Stomach (tissue), 8 donors: ENCODE measurements at regions not wholly inside any gene's neighbourhood (a gene's known extent, or its start where the extent isn't known, plus 50 kb on each side); places are given as distances from the start of the nearest gene placed in this dataset.

Experiments used
- DNase-seq, 2 donors: peaks; one replicate each; pipeline versions ENCODE4 v3.0.0 to v3.0.0-alpha.2; 2013 to 2019
- H3K27ac ChIP-seq, 5 donors: fragments of 200-600 bp in 4 of 5; sonication (generic) in 4 of 5; one replicate each; pipeline ENCODE4 v1.5.1; 2013 to 2019; ENCODE audit warnings: mild to moderate bottlenecking in 1 of 5, moderate library complexity in 1 of 5
- H3K27me3 ChIP-seq, 3 donors: fragments of 200-600 bp; sonication (generic); one replicate each; pipeline ENCODE4 v1.5.1; 2017 to 2019; ENCODE audit warnings: mixed run types in 1 of 3
- H3K36me3 ChIP-seq, 4 donors: fragments of 200-600 bp; sonication (generic); 1 replicate in 3 of 4; 2 replicates in 1 of 4; pipeline ENCODE4 v1.5.1; 2016 to 2019
- H3K4me1 ChIP-seq, 4 donors: fragments of 200-600 bp; sonication (generic); one replicate each; pipeline ENCODE4 v1.5.1; 2016 to 2019
- H3K4me3 ChIP-seq, 4 donors: fragments of 200-600 bp; sonication (generic) in 3 of 4; one replicate each; pipeline ENCODE4 v1.5.1; 2016 to 2019; ENCODE audit warnings: mild to moderate bottlenecking in 1 of 4
- H3K9me3 ChIP-seq, 4 donors: fragments of 200-600 bp; sonication (generic); one replicate each; pipeline ENCODE4 v1.5.1; 2016 to 2019
- CTCF ChIP-seq, 7 experiments: fragments of 450-650 bp in 4 of 7; fragments of 200-600 bp in 3 of 7; sonication (generic) in 3 of 7; IDR thresholded peaks; one replicate each; pipeline ENCODE4 v1.5.1; 2016 to 2019; ENCODE audit warnings: antibody characterized with exemption in 7 of 7, control low read depth in 2 of 7, mild to moderate bottlenecking in 1 of 7
- EP300 ChIP-seq: sonication (generic); formaldehyde crosslinking; IDR thresholded peaks from one replicate; pipeline ENCODE4 v1.6.1; 2017; ENCODE audit warnings: antibody characterized with exemption
- POLR2A ChIP-seq, 4 donors: fragments of 450-650 bp; IDR thresholded peaks; one replicate each; pipeline ENCODE4 v1.6.1; 2016; ENCODE audit warnings: antibody characterized with exemption in 4 of 4, control low read depth in 2 of 4, mild to moderate bottlenecking in 1 of 4, moderate library complexity in 1 of 4
- POLR2AphosphoS5 ChIP-seq, 3 donors: sonication (generic); formaldehyde crosslinking; IDR thresholded peaks; one replicate each; pipeline ENCODE4 v1.6.1; 2016; ENCODE audit warnings: antibody characterized with exemption in 3 of 3
- WGBS, 5 donors: extraction: QIAGEN DNeasy Blood & Tissue Kit in 3 of 5; methylation state at CpG; one replicate each; pipeline versions ENCODE4 v1.1.5 to v1.1.7; 2013 to 2018; 5-methylcytosine and 5-hydroxymethylcytosine counted together
- intact Hi-C: fragments of 100-400 bp; cut with DNase I; formaldehyde crosslinking; loops from one replicate; pipeline ENCODE4 v1.15.1; 2023; ENCODE audit warnings: low total_unique reads
- donor health status: healthy with polysubstance abuse.
- donor health status: Bipolar disorder and iron deficiency.
- donor health status: healthy.

- TF ChIP-seq CTCF (IDR thresholded peaks at IDR 0.05) = no peak
- Histone ChIP-seq H3K36me3 (no peaks in the 10 kb centered on the region), H3K4me1 (no peaks in the 10 kb centered on the region), H3K27ac (no peak overlapping the region), H3K9me3 (peaks cover under 1 to 7% (median 4%) of the 10 kb centered on the region in 4 donors), H3K4me3 (no peak overlapping the region), H3K27me3 (no peaks in the 10 kb centered on the region)
- DNase-seq = no peak
- intact Hi-C loops = no loop called here
- 57 to 73% (median 67%) methylated on average over 3 of the region's 3 CpGs for WGBS, 5 donors
Observed at GRCh38 chr15:93543093-93543492, 454.1 kb upstream of the RGMA start.

- DNase-seq = peak in 1 of 2 donors; percentile 30
- no peaks in the 10 kb centered on the region for H3K9me3 ChIP-seq
- no peak for TF ChIP-seq CTCF (IDR thresholded peaks at IDR 0.05)
- no peak for TF ChIP-seq EP300
- TF ChIP-seq POLR2AphosphoS5 (IDR thresholded peaks at IDR 0.05) = no peak
- no peak for TF ChIP-seq POLR2A (IDR thresholded peaks at IDR 0.05)
- no peak overlapping the region for H3K27ac ChIP-seq
- WGBS, 5 donors = 70 to 78% (median 74%) methylated on average over 5 of the region's 5 CpGs
- intact Hi-C loops = no loop called here
- no peaks in the 10 kb centered on the region for H3K27me3 ChIP-seq
- no peak overlapping the region for H3K4me3 ChIP-seq
- no peaks in the 10 kb centered on the region for H3K4me1 ChIP-seq
- no peaks in the 10 kb centered on the region for H3K36me3 ChIP-seq
Observed at GRCh38 chr15:93527374-93528050, 438.5 kb upstream of the RGMA start.

GRCh38 chr15:93524432-93524831 lies 435.4 kb upstream of the RGMA start:
- intact Hi-C loops = no loop called here
- DNase-seq = peak in 1 of 2 donors; percentile 50
- 45 to 64% (median 62%) methylated on average over 6 of the region's 6 CpGs for WGBS, 5 donors

GRCh38 chr15:93523481-93523880 lies 434.5 kb upstream of the RGMA start:
- no peak for DNase-seq
- intact Hi-C loops = no loop called here
- no peak overlapping the region for H3K4me3 ChIP-seq
- TF ChIP-seq POLR2A (IDR thresholded peaks at IDR 0.05) (no peak), EP300 (no peak), POLR2AphosphoS5 (IDR thresholded peaks at IDR 0.05) (no peak), CTCF (IDR thresholded peaks at IDR 0.05) (no peak)
- no peaks in the 10 kb centered on the region for H3K4me1 ChIP-seq
- 76 to 84% (median 82%) methylated on average over 7 of the region's 7 CpGs for WGBS, 5 donors
- no peaks in the 10 kb centered on the region for H3K27me3 ChIP-seq
- no peaks in the 10 kb centered on the region for H3K36me3 ChIP-seq
- no peak overlapping the region for H3K27ac ChIP-seq
- H3K9me3 ChIP-seq = no peaks in the 10 kb centered on the region

More at GRCh38 chr15:93524432-93524831, 435.4 kb upstream of the RGMA start:
- H3K4me3 ChIP-seq = no peak overlapping the region
- H3K4me1 ChIP-seq = no peaks in the 10 kb centered on the region
- TF ChIP-seq POLR2A (IDR thresholded peaks at IDR 0.05) = no peak
- H3K36me3 ChIP-seq = no peaks in the 10 kb centered on the region
- no peaks in the 10 kb centered on the region for H3K27me3 ChIP-seq
- no peaks in the 10 kb centered on the region for H3K9me3 ChIP-seq
- no peak overlapping the region for H3K27ac ChIP-seq

GRCh38 chr15:93520206-93520605 lies 431.2 kb upstream of the RGMA start:
- intact Hi-C loops = no loop called here
- DNase-seq = no peak
- H3K4me3 ChIP-seq = no peak overlapping the region
- peaks cover 0 to 9% (median 0%) of the 10 kb centered on the region in 4 donors for H3K4me1 ChIP-seq
- WGBS, 5 donors = 64 to 78% (median 70%) methylated on average over 3 to 4 of the region's 4 CpGs
- H3K36me3 ChIP-seq = no peaks in the 10 kb centered on the region
- H3K27me3 ChIP-seq = no peaks in the 10 kb centered on the region
- H3K27ac ChIP-seq = no peak overlapping the region
- no peaks in the 10 kb centered on the region for H3K9me3 ChIP-seq
- TF ChIP-seq CTCF (IDR thresholded peaks at IDR 0.05) (no peak), POLR2AphosphoS5 (IDR thresholded peaks at IDR 0.05) (no peak), POLR2A (IDR thresholded peaks at IDR 0.05) (no peak), EP300 (no peak)
